ENCODE measurements at regions not wholly inside any gene's neighbourhood (a gene's known extent, or its start where the extent isn't known, plus 50 kb on each side); places are given as distances from the start of the nearest gene placed in this dataset.

GRCh38 chr2:190820416-190820815, 60.2 kb upstream of the GLS start:
- no peak for TF ChIP-seq CTCF (IDR thresholded peaks at IDR 0.05)
- TF ChIP-seq EP300 (IDR thresholded peaks at IDR 0.05), result no peak
